SU-DHL-6 (cell line): ENCODE measurements at regions not wholly inside any gene's neighbourhood (a gene's known extent, or its start where the extent isn't known, plus 50 kb on each side); places are given as distances from the start of the nearest gene placed in this dataset.

Experiments
- H2AFZ ChIP-seq: fragments of 200-600 bp; sonication (generic); 2 replicates; pipeline ENCODE4 v1.6.1; 2014; ENCODE audit warnings: low read depth, mild to moderate bottlenecking, moderate library complexity, mixed read lengths, antibody characterized with exemption, low read length; ENCODE audit not compliant: severe bottlenecking
- H3F3A ChIP-seq: fragments of 200-600 bp; shearing (Covaris generic); 2 replicates; pipeline ENCODE4 v1.6.0; 2016; ENCODE audit warnings: antibody characterized with exemption, mild to moderate bottlenecking; ENCODE audit not compliant: insufficient read depth
- H3K27ac ChIP-seq: fragments of 200-600 bp; sonication (generic); 2 replicates; pipeline ENCODE4 v1.5.1; 2016; ENCODE audit warnings: low read depth, mild to moderate bottlenecking, low read length, moderate library complexity, mixed read lengths
- H3K27me3 ChIP-seq: fragments of 200-600 bp; sonication (generic), shearing (Covaris generic); 2 replicates; pipeline ENCODE4 v1.6.0; 2014; ENCODE audit warnings: mild to moderate bottlenecking, low read length
- H3K36me3 ChIP-seq: fragments of 200-600 bp; sonication (generic); 2 replicates; pipeline ENCODE4 v1.6.1; 2014; ENCODE audit warnings: mild to moderate bottlenecking, low read length, mixed read lengths
- H3K4me2 ChIP-seq: fragments of 300-600, 200-600 bp; shearing (Covaris generic), sonication (generic); 2 replicates; pipeline ENCODE4 v1.6.0; 2014; ENCODE audit warnings: low read length, low read depth, mild to moderate bottlenecking; ENCODE audit not compliant: poor library complexity, severe bottlenecking
- H3K4me3 ChIP-seq: fragments of 200-600 bp; sonication (generic); 2 replicates; pipeline ENCODE4 v1.5.1; 2014; ENCODE audit warnings: antibody characterized with exemption, low read length, mild to moderate bottlenecking, mixed read lengths; ENCODE audit not compliant: insufficient read depth, poor library complexity, severe bottlenecking
- H3K79me2 ChIP-seq: fragments of 200-600 bp; sonication (generic); 2 replicates; pipeline ENCODE4 v1.6.1; 2014; ENCODE audit warnings: mild to moderate bottlenecking, low read length, moderate library complexity; ENCODE audit not compliant: insufficient read depth
- H3K9ac ChIP-seq: fragments of 200-600 bp; sonication (generic); 2 replicates; pipeline ENCODE4 v1.7.0; 2014; ENCODE audit warnings: mild to moderate bottlenecking, low read length
- H3K9me2 ChIP-seq: fragments of 200-600 bp; sonication (generic); replicated peaks from 2 replicates; pipeline ENCODE4 v1.6.1; 2014; ENCODE audit warnings: low read length; ENCODE audit not compliant: insufficient read depth
- H3K9me3 ChIP-seq: fragments of 200-600 bp; sonication (generic); 2 replicates; pipeline ENCODE4 v1.6.1; 2014; ENCODE audit warnings: low read length, mixed read lengths; ENCODE audit not compliant: insufficient read depth
- H4K20me1 ChIP-seq: fragments of 200-600 bp; sonication (generic); 2 replicates; pipeline ENCODE4 v1.6.1; 2014; ENCODE audit warnings: low read depth, mild to moderate bottlenecking, antibody characterized with exemption, low read length, moderate library complexity, mixed read lengths
- EZH2phosphoT487 ChIP-seq: fragments of 200-600 bp; sonication (generic), shearing (Covaris generic); conservative IDR thresholded peaks from 2 replicates; pipeline ENCODE4 v1.6.1; 2018; ENCODE audit warnings: mild to moderate bottlenecking, antibody characterized with exemption, low read length, moderate library complexity, mixed read lengths
- TF ChIP-seq, protein P1 (sequence below): fragments of 200-600 bp; sonication (generic); IDR thresholded peaks from one replicate; pipeline ENCODE4 v1.5.1; 2017; ENCODE audit warnings: antibody characterized with exemption, mild to moderate bottlenecking, low read length, moderate library complexity; ENCODE audit not compliant: insufficient read depth, poor library complexity, severe bottlenecking

DNA sequence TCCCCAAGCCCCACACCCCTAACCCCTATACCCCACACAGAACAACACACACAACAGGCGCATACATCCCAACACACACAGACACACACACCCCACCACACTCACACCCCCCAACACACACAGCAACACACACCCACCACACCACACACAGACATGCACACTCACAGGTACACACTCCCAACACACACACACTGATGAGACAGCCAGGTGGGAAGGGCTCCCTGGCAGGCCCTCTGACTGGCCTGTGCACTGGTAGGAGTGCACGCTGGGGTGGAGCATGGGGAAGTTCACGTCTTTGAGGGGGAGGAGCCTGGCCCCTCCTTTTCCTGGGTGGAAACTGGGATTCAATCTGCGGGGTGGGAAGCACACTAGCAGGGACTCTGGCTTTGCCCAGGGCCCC lies 116.7 kb downstream of the RHOU start:
- H3K4me2 ChIP-seq = no peak overlapping the region
- no peaks in the 10 kb centered on the region for H3F3A ChIP-seq
- no peaks in the 10 kb centered on the region for H3K36me3 ChIP-seq
- no peaks in the 10 kb centered on the region for H3K9me2 ChIP-seq
- no peaks in the 10 kb centered on the region for H3K27me3 ChIP-seq
- no peaks in the 10 kb centered on the region for H3K9me3 ChIP-seq
- H3K4me3 ChIP-seq = no peak overlapping the region
- no peak overlapping the region for H3K9ac ChIP-seq
- no peak for TF ChIP-seq EZH2phosphoT487
- TF ChIP-seq, protein P1, sequence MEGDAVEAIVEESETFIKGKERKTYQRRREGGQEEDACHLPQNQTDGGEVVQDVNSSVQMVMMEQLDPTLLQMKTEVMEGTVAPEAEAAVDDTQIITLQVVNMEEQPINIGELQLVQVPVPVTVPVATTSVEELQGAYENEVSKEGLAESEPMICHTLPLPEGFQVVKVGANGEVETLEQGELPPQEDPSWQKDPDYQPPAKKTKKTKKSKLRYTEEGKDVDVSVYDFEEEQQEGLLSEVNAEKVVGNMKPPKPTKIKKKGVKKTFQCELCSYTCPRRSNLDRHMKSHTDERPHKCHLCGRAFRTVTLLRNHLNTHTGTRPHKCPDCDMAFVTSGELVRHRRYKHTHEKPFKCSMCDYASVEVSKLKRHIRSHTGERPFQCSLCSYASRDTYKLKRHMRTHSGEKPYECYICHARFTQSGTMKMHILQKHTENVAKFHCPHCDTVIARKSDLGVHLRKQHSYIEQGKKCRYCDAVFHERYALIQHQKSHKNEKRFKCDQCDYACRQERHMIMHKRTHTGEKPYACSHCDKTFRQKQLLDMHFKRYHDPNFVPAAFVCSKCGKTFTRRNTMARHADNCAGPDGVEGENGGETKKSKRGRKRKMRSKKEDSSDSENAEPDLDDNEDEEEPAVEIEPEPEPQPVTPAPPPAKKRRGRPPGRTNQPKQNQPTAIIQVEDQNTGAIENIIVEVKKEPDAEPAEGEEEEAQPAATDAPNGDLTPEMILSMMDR = no peak
- no peak overlapping the region for H2AFZ ChIP-seq
- no peaks in the 10 kb centered on the region for H4K20me1 ChIP-seq
- H3K27ac ChIP-seq = no peak overlapping the region
- no peaks in the 10 kb centered on the region for H3K79me2 ChIP-seq

GRCh38 chr1:228852511-228853088 lies 117.3 kb downstream of the RHOU start:
- Histone ChIP-seq H4K20me1 (no peaks in the 10 kb centered on the region), H3K27me3 (no peaks in the 10 kb centered on the region), H3K27ac (no peak overlapping the region), H3K4me3 (no peak overlapping the region), H3K4me2 (no peak overlapping the region), H3K9ac (no peak overlapping the region), H3K9me2 (no peaks in the 10 kb centered on the region), H3K36me3 (no peaks in the 10 kb centered on the region), H3K9me3 (no peaks in the 10 kb centered on the region), H3K79me2 (no peaks in the 10 kb centered on the region), H2AFZ (no peak overlapping the region), H3F3A (no peaks in the 10 kb centered on the region)
- no peak for TF ChIP-seq EZH2phosphoT487
- TF ChIP-seq, protein P1 = no peak

GRCh38 chr1:228853191-228853590 lies 117.9 kb downstream of the RHOU start:
- Histone ChIP-seq H3K9ac (no peak overlapping the region), H3K27ac (no peak overlapping the region), H3K9me3 (no peaks in the 10 kb centered on the region), H3K36me3 (no peaks in the 10 kb centered on the region), H3K79me2 (no peaks in the 10 kb centered on the region), H3K4me2 (no peak overlapping the region), H4K20me1 (no peaks in the 10 kb centered on the region), H3K9me2 (no peaks in the 10 kb centered on the region), H3K4me3 (no peak overlapping the region), H3F3A (no peaks in the 10 kb centered on the region), H3K27me3 (no peaks in the 10 kb centered on the region), H2AFZ (no peak overlapping the region)
- TF ChIP-seq EZH2phosphoT487 = no peak
- TF ChIP-seq, protein P1 = no peak
